Choroid plexus epithelial cell (primary cell): ENCODE measurements at regions not wholly inside any gene's neighbourhood (a gene's known extent, or its start where the extent isn't known, plus 50 kb on each side); places are given as distances from the start of the nearest gene placed in this dataset.
A peak's percentile ranks its signal among the peaks of the same experiment; 100 is the strongest.

ENCODE experiments used
- DNase-seq: peaks from one replicate; pipeline ENCODE4 v3.0.0-alpha.2; 2010; ENCODE audit warnings: low read depth
- H3K4me3 ChIP-seq: 2 replicates; pipeline ENCODE4 v1.5.1; 2011; ENCODE audit warnings: low read depth, mild to moderate bottlenecking, control low read depth, low read length, moderate library complexity
- TF ChIP-seq, protein P1 (sequence below): conservative IDR thresholded peaks from 2 replicates; pipeline ENCODE4 v1.5.1; 2011; ENCODE audit warnings: low read depth, mild to moderate bottlenecking, control low read depth, inconsistent platforms, low read length, moderate library complexity

DNA sequence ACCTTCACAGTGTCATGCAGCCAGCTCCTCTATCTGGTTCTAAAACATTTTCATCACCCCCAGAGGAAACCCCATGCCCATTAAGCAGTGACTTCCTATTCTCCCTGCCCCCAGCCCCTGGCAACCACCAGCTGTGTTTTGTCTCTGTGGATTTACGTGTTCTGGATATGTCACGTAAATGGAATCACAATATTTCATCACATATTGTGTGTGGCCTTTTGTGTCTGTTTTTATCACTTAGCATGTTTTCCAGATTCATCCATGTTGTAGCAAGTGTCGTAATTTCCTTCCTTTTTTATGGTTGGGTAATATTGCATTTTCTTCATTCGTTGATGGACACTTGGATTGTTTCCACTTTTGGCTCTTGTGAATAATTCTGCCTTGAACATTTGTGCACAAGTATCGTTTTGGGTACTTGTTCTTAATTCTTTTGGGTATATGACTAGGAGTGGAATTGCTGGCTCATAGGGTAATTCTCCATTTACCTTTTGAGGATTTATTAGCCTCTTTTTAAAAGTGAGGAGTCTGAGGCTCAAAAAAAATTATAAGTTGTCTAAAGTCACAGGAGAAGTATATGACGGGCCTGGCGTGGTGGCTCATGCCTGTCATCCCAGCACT, 127.0 kb downstream of the MRPS6 start:
- TF ChIP-seq, protein P1, sequence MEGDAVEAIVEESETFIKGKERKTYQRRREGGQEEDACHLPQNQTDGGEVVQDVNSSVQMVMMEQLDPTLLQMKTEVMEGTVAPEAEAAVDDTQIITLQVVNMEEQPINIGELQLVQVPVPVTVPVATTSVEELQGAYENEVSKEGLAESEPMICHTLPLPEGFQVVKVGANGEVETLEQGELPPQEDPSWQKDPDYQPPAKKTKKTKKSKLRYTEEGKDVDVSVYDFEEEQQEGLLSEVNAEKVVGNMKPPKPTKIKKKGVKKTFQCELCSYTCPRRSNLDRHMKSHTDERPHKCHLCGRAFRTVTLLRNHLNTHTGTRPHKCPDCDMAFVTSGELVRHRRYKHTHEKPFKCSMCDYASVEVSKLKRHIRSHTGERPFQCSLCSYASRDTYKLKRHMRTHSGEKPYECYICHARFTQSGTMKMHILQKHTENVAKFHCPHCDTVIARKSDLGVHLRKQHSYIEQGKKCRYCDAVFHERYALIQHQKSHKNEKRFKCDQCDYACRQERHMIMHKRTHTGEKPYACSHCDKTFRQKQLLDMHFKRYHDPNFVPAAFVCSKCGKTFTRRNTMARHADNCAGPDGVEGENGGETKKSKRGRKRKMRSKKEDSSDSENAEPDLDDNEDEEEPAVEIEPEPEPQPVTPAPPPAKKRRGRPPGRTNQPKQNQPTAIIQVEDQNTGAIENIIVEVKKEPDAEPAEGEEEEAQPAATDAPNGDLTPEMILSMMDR: no peak
- no peak overlapping the region for H3K4me3 ChIP-seq
- DNase-seq: peak; percentile 29

DNA sequence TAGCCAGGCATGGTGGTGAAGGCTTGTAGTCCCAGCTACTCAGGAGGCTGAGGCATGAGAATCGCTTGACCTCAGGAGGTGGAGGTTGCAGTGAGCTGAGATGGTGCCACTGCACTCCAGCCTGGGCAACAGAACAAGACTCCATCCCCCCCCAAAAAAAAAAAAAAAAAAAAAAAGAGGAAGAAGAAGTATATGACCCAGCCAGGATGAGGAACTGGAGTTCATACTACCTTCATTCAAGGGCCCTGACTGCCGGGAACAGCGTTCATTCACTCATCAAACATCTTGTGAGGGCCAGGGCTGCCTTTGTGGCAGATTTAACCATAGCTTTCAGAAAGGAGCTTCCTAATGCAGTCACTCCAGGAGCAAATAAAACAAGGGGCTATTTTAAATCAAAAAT, 127.6 kb downstream of the MRPS6 start:
- DNase-seq: no peak
- TF ChIP-seq, protein P1: no peak
- H3K4me3 ChIP-seq: no peak overlapping the region

DNA sequence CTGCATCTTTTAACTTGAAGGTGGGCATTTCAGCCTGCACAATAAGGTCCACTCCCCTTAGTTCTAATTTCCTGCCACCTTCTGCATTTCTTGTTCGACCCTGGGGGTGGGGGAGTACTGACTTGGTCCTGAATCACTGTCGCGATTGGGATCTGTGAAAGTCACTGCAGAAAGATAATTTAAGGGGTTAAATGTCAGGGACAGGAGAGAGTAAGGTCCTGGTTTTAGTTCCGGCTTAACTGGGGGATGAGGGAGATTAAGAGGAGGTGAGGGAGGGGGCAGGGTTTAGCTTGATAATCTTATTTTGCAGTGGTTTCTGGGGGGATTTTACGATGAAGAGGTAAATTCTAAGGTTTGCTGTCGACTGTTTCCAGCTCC, 128.1 kb downstream of the MRPS6 start:
- DNase-seq: no peak
- TF ChIP-seq, protein P1: no peak
- peak overlapping the region; percentile 47 for H3K4me3 ChIP-seq

DNA sequence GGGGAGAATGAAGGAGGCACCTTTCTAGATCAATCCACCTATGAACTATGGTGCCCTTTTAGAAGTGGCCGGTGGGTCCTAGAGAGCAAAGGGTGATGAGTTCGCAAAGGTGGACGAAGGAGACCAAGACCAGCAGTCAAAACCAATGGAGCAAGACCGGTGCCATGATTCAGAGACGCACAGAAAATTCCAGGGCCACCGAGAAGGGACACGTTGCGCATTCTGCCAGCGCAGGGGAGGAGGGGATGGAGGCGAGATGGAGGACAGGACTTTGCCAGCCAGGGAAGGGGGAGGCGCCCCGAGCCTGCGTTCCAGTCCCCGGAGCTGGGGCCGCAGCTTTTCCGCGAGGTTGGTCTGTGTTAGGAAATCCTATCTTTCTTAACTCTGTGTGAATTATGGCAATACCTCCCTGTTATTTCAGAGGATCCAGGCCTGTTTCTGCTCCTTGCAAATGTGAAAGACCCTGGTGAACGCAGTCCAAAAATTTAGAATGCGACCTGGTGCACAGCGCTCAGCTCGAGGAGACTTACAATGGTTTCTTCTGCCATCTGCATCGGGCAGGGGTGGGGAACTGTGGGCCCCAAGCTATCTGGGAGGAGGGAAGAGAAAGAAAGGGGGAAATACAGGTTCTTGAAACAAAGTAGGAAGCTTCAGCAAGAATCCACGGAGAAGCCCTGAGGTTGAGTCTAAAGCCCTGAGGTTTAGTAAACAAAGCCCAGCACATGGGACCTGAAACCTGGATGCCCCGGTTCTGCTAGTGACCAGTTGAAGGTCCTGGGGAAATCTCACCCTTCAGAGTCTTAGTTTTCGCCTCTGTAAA, 129.4 kb downstream of the MRPS6 start:
- H3K4me3 ChIP-seq: peak overlapping the region; percentile 47
- TF ChIP-seq, protein P1: no peak
- peak; percentile 40 for DNase-seq

DNA sequence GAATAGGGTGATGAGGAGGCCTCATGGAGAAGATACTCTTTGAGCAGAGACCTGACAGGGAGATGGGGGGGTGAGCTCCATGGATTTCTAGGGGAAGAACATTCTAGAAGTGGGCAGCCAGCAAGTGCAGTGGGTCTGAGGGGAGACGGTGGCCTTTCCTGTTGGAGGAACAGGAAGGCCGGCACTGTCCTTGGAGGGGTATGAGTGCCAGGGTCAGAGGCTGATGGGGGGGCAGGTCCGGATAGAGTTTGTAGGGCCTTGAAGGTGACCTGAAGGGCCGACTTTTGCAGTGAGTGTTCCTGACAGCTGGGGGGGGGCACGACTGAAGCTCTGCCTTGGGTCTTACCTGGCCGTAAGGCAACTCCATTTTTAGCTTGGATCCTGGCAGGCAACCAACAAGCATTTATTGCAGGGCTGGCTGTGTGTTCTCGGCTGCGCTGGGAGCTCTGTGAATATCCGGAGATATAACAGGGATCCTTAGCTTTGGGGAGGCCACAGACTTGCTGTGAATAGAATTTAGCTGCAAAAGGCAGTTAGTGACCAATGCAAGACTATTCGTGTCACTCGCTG, 130.6 kb downstream of the MRPS6 start:
- TF ChIP-seq, protein P1: no peak
- H3K4me3 ChIP-seq: no peak overlapping the region
- DNase-seq: no peak

DNA sequence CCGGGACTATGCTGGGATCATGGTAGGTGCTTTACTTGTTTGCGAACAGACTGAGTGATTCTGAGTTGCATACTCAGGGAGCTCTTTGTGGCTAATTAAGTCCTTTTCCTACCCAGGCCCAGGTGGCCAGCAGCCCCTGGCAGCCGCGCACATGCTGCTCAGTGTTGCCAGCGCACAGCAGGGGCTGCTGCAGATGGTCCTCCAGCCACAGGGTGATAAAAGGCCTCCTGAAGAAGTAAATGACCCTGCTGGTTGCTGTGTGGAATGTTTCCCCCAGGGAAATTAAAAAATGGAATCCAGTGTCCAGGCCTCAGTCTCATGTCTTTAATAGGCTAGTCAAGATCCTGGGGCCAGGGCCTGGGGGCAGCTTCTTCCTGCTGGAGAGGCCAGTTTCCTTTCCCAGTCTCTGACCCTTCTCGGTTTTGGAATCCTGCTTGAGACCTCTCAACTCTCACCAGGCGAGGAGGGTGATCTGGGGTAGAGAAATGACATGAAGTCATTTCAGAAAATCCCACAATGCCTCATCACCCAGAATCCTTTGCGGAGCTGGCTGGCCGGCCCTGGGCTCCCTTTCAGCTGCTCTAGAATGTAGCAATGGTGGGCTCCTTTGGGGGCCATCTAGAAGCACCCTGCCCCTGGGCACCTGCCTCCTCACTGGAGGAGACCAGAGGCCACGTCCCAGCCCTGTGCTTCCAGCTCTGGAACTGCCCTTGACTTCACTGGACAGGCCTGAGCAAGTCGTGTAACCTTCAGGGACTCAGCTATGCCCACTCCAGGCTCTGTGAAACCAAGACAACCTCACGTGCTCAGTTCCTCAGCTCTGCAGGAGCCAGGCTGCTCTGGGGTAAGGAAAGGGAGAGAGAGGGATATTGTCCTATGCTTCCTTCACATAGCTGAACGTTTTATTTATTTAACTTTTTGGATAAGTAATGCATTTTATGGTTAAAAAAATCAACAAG, 131.4 kb downstream of the MRPS6 start:
- TF ChIP-seq, protein P1: peak; percentile 24
- peak; percentile 43 for DNase-seq
- no peak overlapping the region for H3K4me3 ChIP-seq
